Adrenal gland (tissue), 9 donors: ENCODE measurements at regions not wholly inside any gene's neighbourhood (a gene's known extent, or its start where the extent isn't known, plus 50 kb on each side); places are given as distances from the start of the nearest gene placed in this dataset.

Experiments used
- DNase-seq, 7 donors: peaks; one replicate each; pipeline ENCODE4 v3.0.0-alpha.2; 2019 to 2020
- H3K27ac ChIP-seq, 5 donors: fragments of 200-600 bp; sonication (generic) in 4 of 5; 1 replicate in 3 of 5; 2 replicates in 2 of 5; pipeline versions ENCODE4 v1.5.1 to v1.8.0; 2016 to 2020; ENCODE audit warnings: mild to moderate bottlenecking in 1 of 5
- H3K27me3 ChIP-seq: fragments of 200-600 bp; 2 replicates; pipeline ENCODE4 v1.8.0; 2021
- H3K36me3 ChIP-seq, 2 donors: fragments of 200-600 bp; replicated peaks in 1 of 2; 1 replicate in 1 of 2; 2 replicates in 1 of 2; pipeline versions ENCODE4 v1.5.1 to v1.8.0; 2018 to 2022
- H3K4me1 ChIP-seq, 2 donors: fragments of 200-600 bp; replicated peaks in 1 of 2; 1 replicate in 1 of 2; 2 replicates in 1 of 2; pipeline versions ENCODE4 v1.5.1 to v1.8.0; 2018 to 2021
- H3K4me3 ChIP-seq, 4 donors: fragments of 200-600 bp; sonication (generic) in 3 of 4; one replicate each; pipeline ENCODE4 v1.5.1; 2016 to 2018
- H3K9me3 ChIP-seq, 3 donors: fragments of 200-600 bp; sonication (generic) in 1 of 3; replicated peaks in 1 of 3; 1 replicate in 2 of 3; 2 replicates in 1 of 3; pipeline versions ENCODE4 v1.5.1 to v1.8.0; 2016 to 2021
- CTCF ChIP-seq, 6 experiments: fragments of 450-650 bp in 4 of 6; fragments of 200-600 bp in 2 of 6; sonication (generic) in 1 of 6; IDR thresholded peaks; 1 replicate in 5 of 6; 2 replicates in 1 of 6; pipeline versions ENCODE4 v1.5.1 to v1.8.0; 2016 to 2021; ENCODE audit warnings: antibody characterized with exemption in 6 of 6, mild to moderate bottlenecking in 2 of 6, moderate library complexity in 1 of 6
- POLR2A ChIP-seq, 2 donors: fragments of 450-650 bp; IDR thresholded peaks; one replicate each; pipeline ENCODE4 v1.6.1; 2017; ENCODE audit warnings: antibody characterized with exemption in 2 of 2, mild to moderate bottlenecking in 2 of 2, moderate library complexity in 1 of 2
- WGBS, 4 donors: extraction: QIAGEN DNeasy Blood & Tissue Kit in 2 of 4; methylation state at CpG; one replicate each; pipeline versions ENCODE4 v1.1.5 to v1.1.7; 2013 to 2017; 5-methylcytosine and 5-hydroxymethylcytosine counted together
- intact Hi-C, 2 donors: fragments of 100-400 bp; cut with DNase I; formaldehyde crosslinking; loops; one replicate each; pipeline versions ENCODE4 v1.14.1 to v1.15.0; 2022 to 2023
- donor health status: healthy with polysubstance abuse.
- donor health status: Bipolar disorder and iron deficiency.
- donor health status: DM: yes; HTN: yes; CAD: no.
- donor health status: DM: no; HTN: no; CAD: no.
- donor health status: DM: no; HTN: no; CAD: no.

GRCh38 chr5:97553604-97554452, 370.8 kb upstream of the RIOK2 start:
- Histone ChIP-seq H3K36me3 (no peaks in the 10 kb centered on the region), H3K4me1 (no peaks in the 10 kb centered on the region), H3K27ac (no peak overlapping the region), H3K27me3 (no peaks in the 10 kb centered on the region), H3K9me3 (no peaks in the 10 kb centered on the region), H3K4me3 (no peak overlapping the region)
- WGBS, 4 donors: 75 to 88% (median 87%) methylated on average over 2 of the region's 2 CpGs
- DNase-seq: no peak
- intact Hi-C loops: no loop called here
- TF ChIP-seq POLR2A (IDR thresholded peaks at IDR 0.05) (no peak), CTCF (IDR thresholded peaks at IDR 0.05) (no peak)

GRCh38 chr5:97554977-97555643, 372.1 kb upstream of the RIOK2 start:
- TF ChIP-seq CTCF (IDR thresholded peaks at IDR 0.05) (no peak), POLR2A (IDR thresholded peaks at IDR 0.05) (no peak)
- H3K27ac ChIP-seq: no peak overlapping the region
- no peak for DNase-seq

GRCh38 chr5:97555644-97555981, 372.6 kb upstream of the RIOK2 start:
- WGBS, 4 donors: 80 to 86% (median 83%) methylated on average over 1 of the region's 1 CpG
- H3K36me3 ChIP-seq: no peaks in the 10 kb centered on the region
- no peak for TF ChIP-seq CTCF (IDR thresholded peaks at IDR 0.05)
- no peak for TF ChIP-seq POLR2A (IDR thresholded peaks at IDR 0.05)
- H3K27me3 ChIP-seq: no peaks in the 10 kb centered on the region
- H3K9me3 ChIP-seq: no peaks in the 10 kb centered on the region
- intact Hi-C loops: no loop called here
- H3K27ac ChIP-seq: no peak overlapping the region
- no peak for DNase-seq
- H3K4me1 ChIP-seq: no peaks in the 10 kb centered on the region
- H3K4me3 ChIP-seq: no peak overlapping the region

More at GRCh38 chr5:97554977-97555643, 372.1 kb upstream of the RIOK2 start:
- 57 to 65% (median 64%) methylated on average over 4 of the region's 4 CpGs for WGBS, 4 donors
- H3K4me3 ChIP-seq: no peak overlapping the region
- intact Hi-C loops: no loop called here
- H3K9me3 ChIP-seq: no peaks in the 10 kb centered on the region
- H3K27me3 ChIP-seq: no peaks in the 10 kb centered on the region
- no peaks in the 10 kb centered on the region for H3K4me1 ChIP-seq
- H3K36me3 ChIP-seq: no peaks in the 10 kb centered on the region

GRCh38 chr5:97559827-97560598, 377.0 kb upstream of the RIOK2 start:
- no peaks in the 10 kb centered on the region for H3K9me3 ChIP-seq
- no peak for TF ChIP-seq POLR2A (IDR thresholded peaks at IDR 0.05)
- no peak for TF ChIP-seq CTCF (IDR thresholded peaks at IDR 0.05)
- H3K27me3 ChIP-seq: no peaks in the 10 kb centered on the region
- DNase-seq: no peak
- H3K4me1 ChIP-seq: no peaks in the 10 kb centered on the region
- intact Hi-C loops: no loop called here
- no peak overlapping the region for H3K27ac ChIP-seq
- no peak overlapping the region for H3K4me3 ChIP-seq
- no peaks in the 10 kb centered on the region for H3K36me3 ChIP-seq
- 69 to 79% (median 70%) methylated on average over 3 of the region's 3 CpGs for WGBS, 4 donors
